PFSK-1 (cell line): ENCODE measurements at regions not wholly inside any gene's neighbourhood (a gene's known extent, or its start where the extent isn't known, plus 50 kb on each side); places are given as distances from the start of the nearest gene placed in this dataset.

ENCODE experiments used
- POLR2AphosphoS5 ChIP-seq: IDR thresholded peaks from 2 replicates; pipeline ENCODE4 v1.6.1; 2012; ENCODE audit warnings: low read depth, mild to moderate bottlenecking, control low read depth, low read length, moderate library complexity
- SIN3A ChIP-seq: IDR thresholded peaks from 2 replicates; pipeline ENCODE4 v1.6.1; 2012; ENCODE audit warnings: mild to moderate bottlenecking, low read length, moderate library complexity, borderline replicate concordance; ENCODE audit not compliant: insufficient read depth

DNA sequence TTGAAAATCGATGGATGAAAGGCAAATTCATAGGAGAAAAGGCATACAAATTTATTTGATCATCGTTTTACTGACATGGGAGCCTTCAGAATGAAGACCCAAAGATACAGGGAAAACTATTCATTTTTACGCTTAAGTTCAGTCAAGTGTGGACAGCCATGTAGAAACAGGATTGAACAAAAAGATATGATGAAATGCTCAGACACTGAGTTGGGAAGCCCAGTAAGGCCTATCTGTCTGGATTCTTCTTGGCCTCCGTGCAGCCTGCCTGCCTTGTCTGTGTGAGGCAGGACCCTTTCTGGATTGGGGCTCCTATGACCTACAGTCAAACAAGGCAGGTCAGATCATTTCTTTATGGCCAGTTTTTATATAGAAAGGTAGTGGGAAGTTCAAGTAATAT, 203.8 kb upstream of the MYL2 start:
- TF ChIP-seq POLR2AphosphoS5, result no peak
- no peak for TF ChIP-seq SIN3A
